ENCODE measurements at regions not wholly inside any gene's neighbourhood (a gene's known extent, or its start where the extent isn't known, plus 50 kb on each side); places are given as distances from the start of the nearest gene placed in this dataset.

- H3K4me3 ChIP-seq = no peak overlapping the region
- ATAC-seq (ENCODE audit: insufficient read depth, low FRiP score) (no peak), DNase-seq (no peak)
- H3K4me1 ChIP-seq (ENCODE audit: control insufficient read depth in 5 of 5, insufficient read depth in 5 of 5, low read length in 5 of 5) = peaks cover 0 to 2% (median 0%) of the 10 kb centered on the region in 5 donors
- no peaks in the 10 kb centered on the region for H3K36me3 ChIP-seq (ENCODE audit: control insufficient read depth in 4 of 4, insufficient read depth in 4 of 4, low read length in 4 of 4)
- peaks cover 0 to 5% (median 0%) of the 10 kb centered on the region in 4 donors for H3K9me3 ChIP-seq (ENCODE audit: control insufficient read depth in 4 of 4, insufficient read depth in 3 of 4, low read length in 3 of 4)
- 91% methylated on average over 3 of the region's 3 CpGs for WGBS, 2 donors
- H3K27me3 ChIP-seq (ENCODE audit: control insufficient read depth in 3 of 3, insufficient read depth in 3 of 3, low read length in 2 of 3) = peaks cover 0 to 5% (median 0%) of the 10 kb centered on the region in 3 donors
- no peak overlapping the region for H3K9ac ChIP-seq (ENCODE audit: insufficient read depth in 1 of 2, low read length in 2 of 2)
- no peak overlapping the region for H3K27ac ChIP-seq (ENCODE audit: low read depth in 1 of 2, low read length in 1 of 2)
- TF ChIP-seq, protein P1, sequence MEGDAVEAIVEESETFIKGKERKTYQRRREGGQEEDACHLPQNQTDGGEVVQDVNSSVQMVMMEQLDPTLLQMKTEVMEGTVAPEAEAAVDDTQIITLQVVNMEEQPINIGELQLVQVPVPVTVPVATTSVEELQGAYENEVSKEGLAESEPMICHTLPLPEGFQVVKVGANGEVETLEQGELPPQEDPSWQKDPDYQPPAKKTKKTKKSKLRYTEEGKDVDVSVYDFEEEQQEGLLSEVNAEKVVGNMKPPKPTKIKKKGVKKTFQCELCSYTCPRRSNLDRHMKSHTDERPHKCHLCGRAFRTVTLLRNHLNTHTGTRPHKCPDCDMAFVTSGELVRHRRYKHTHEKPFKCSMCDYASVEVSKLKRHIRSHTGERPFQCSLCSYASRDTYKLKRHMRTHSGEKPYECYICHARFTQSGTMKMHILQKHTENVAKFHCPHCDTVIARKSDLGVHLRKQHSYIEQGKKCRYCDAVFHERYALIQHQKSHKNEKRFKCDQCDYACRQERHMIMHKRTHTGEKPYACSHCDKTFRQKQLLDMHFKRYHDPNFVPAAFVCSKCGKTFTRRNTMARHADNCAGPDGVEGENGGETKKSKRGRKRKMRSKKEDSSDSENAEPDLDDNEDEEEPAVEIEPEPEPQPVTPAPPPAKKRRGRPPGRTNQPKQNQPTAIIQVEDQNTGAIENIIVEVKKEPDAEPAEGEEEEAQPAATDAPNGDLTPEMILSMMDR (IDR thresholded peaks at IDR 0.05; ENCODE audit: control extremely low read depth, extremely low read depth) = no peak
Observed at GRCh38 chr3:44068753-44069152, 172.9 kb upstream of the TOPAZ1 start.

- no peak overlapping the region for H3K9ac ChIP-seq (ENCODE audit: insufficient read depth in 1 of 2, low read length in 2 of 2)
- H3K36me3 ChIP-seq (ENCODE audit: control insufficient read depth in 4 of 4, insufficient read depth in 4 of 4, low read length in 4 of 4) = no peaks in the 10 kb centered on the region
- peaks cover 0 to 2% (median 0%) of the 10 kb centered on the region in 5 donors for H3K4me1 ChIP-seq (ENCODE audit: control insufficient read depth in 5 of 5, insufficient read depth in 5 of 5, low read length in 5 of 5)
- H3K27ac ChIP-seq (ENCODE audit: low read depth in 1 of 2, low read length in 1 of 2) = no peak overlapping the region
- ATAC-seq (ENCODE audit: insufficient read depth, low FRiP score) = no peak
- DNase-seq = no peak
- H3K4me3 ChIP-seq = no peak overlapping the region
- peaks cover 0 to under 1% (median 0%) of the 10 kb centered on the region in 3 donors for H3K27me3 ChIP-seq (ENCODE audit: control insufficient read depth in 3 of 3, insufficient read depth in 3 of 3, low read length in 2 of 3)
- WGBS, 2 donors = 62 to 71% methylated on average over 5 of the region's 5 CpGs
- TF ChIP-seq, protein P1 (IDR thresholded peaks at IDR 0.05; ENCODE audit: control extremely low read depth, extremely low read depth) = no peak
- H3K9me3 ChIP-seq (ENCODE audit: control insufficient read depth in 4 of 4, insufficient read depth in 3 of 4, low read length in 3 of 4) = peaks cover 0 to 5% (median 0%) of the 10 kb centered on the region in 4 donors
Observed at GRCh38 chr3:44069276-44069675, 172.4 kb upstream of the TOPAZ1 start.

GRCh38 chr3:44070841-44071546, 170.7 kb upstream of the TOPAZ1 start:
- Histone ChIP-seq H3K27ac (ENCODE audit: low read depth in 1 of 2, low read length in 1 of 2) (no peak overlapping the region), H3K27me3 (ENCODE audit: control insufficient read depth in 3 of 3, insufficient read depth in 3 of 3, low read length in 2 of 3) (no peaks in the 10 kb centered on the region), H3K9ac (ENCODE audit: insufficient read depth in 1 of 2, low read length in 2 of 2) (no peak overlapping the region), H3K4me3 (no peak overlapping the region), H3K36me3 (ENCODE audit: control insufficient read depth in 4 of 4, insufficient read depth in 4 of 4, low read length in 4 of 4) (no peaks in the 10 kb centered on the region), H3K4me1 (ENCODE audit: control insufficient read depth in 5 of 5, insufficient read depth in 5 of 5, low read length in 5 of 5) (no peaks in the 10 kb centered on the region), H3K9me3 (ENCODE audit: control insufficient read depth in 4 of 4, insufficient read depth in 3 of 4, low read length in 3 of 4) (peaks cover 0 to 5% (median 0%) of the 10 kb centered on the region in 4 donors)
- ATAC-seq (ENCODE audit: insufficient read depth, low FRiP score) (no peak), DNase-seq (no peak)
- 92 to 96% methylated on average over 8 of the region's 8 CpGs for WGBS, 2 donors
- TF ChIP-seq, protein P1 (IDR thresholded peaks at IDR 0.05; ENCODE audit: control extremely low read depth, extremely low read depth) = no peak

All from lung (tissue), 11 donors.